Epithelial cell of proximal tubule (primary cell): ENCODE measurements at regions not wholly inside any gene's neighbourhood (a gene's known extent, or its start where the extent isn't known, plus 50 kb on each side); places are given as distances from the start of the nearest gene placed in this dataset.

Experiments used
- DNase-seq: peaks from one replicate; pipeline ENCODE4 v3.0.0-alpha.2; 2011; ENCODE audit warnings: low read depth
- H3K4me3 ChIP-seq: 2 replicates; pipeline ENCODE4 v1.5.1; 2011; ENCODE audit warnings: low read depth, mild to moderate bottlenecking, low read length
- CTCF ChIP-seq: conservative IDR thresholded peaks from 2 replicates; pipeline ENCODE4 v1.5.1; 2012; ENCODE audit warnings: low read depth, mild to moderate bottlenecking, low read length

GRCh38 chr2:61700464-61700863, 153.4 kb downstream of the FAM161A start:
- no peak for TF ChIP-seq CTCF

GRCh38 chr2:61694312-61695274, 156.4 kb upstream of the XPO1 start:
- DNase-seq: no peak
- H3K4me3 ChIP-seq: peak overlapping the region; percentile 89
- peak; percentile 53 for TF ChIP-seq CTCF

More at GRCh38 chr2:61700464-61700863, 153.4 kb downstream of the FAM161A start:
- no peak overlapping the region for H3K4me3 ChIP-seq
- no peak for DNase-seq

GRCh38 chr2:61693744-61694143, 155.6 kb upstream of the XPO1 start:
- DNase-seq: no peak
- peak overlapping the region; percentile 89 for H3K4me3 ChIP-seq
- TF ChIP-seq CTCF: no peak

- H3K4me3 ChIP-seq: no peak overlapping the region
- no peak for DNase-seq
- TF ChIP-seq CTCF: no peak
Measured at GRCh38 chr2:61690078-61690596, 152.0 kb upstream of the XPO1 start.

- H3K4me3 ChIP-seq: no peak overlapping the region
- TF ChIP-seq CTCF: no peak
- no peak for DNase-seq
Measured at GRCh38 chr2:61689568-61689967, 151.4 kb upstream of the XPO1 start.

- no peak overlapping the region for H3K4me3 ChIP-seq
- DNase-seq: no peak
- no peak for TF ChIP-seq CTCF
Measured at GRCh38 chr2:61688369-61689334, 150.5 kb upstream of the XPO1 start.
